Hepatocyte (in vitro differentiated cells): ENCODE measurements at regions not wholly inside any gene's neighbourhood (a gene's known extent, or its start where the extent isn't known, plus 50 kb on each side); places are given as distances from the start of the nearest gene placed in this dataset.
A peak's percentile ranks its signal among the peaks of the same experiment; 100 is the strongest.

Experiments used
- DNase-seq: peaks from one replicate; pipeline ENCODE4 v3.0.0-alpha.2; 2016; ENCODE audit warnings: low spot score
- H2AFZ ChIP-seq: fragments of 200-600 bp; sonication (generic); 2 replicates; pipeline ENCODE4 v1.6.0; 2016; ENCODE audit warnings: antibody characterized with exemption, mild to moderate bottlenecking
- H3K27ac ChIP-seq: fragments of 200-600 bp; sonication (generic); 2 replicates; pipeline ENCODE4 v1.5.1; 2016; ENCODE audit warnings: mild to moderate bottlenecking
- H3K27me3 ChIP-seq: fragments of 200-600 bp; sonication (generic); 2 replicates; pipeline ENCODE4 v1.6.1; 2016
- H3K36me3 ChIP-seq: fragments of 200-600 bp; sonication (generic); replicated peaks from 2 replicates; pipeline ENCODE4 v1.5.1; 2016; ENCODE audit warnings: low read depth; ENCODE audit not compliant: insufficient read depth
- H3K4me1 ChIP-seq: fragments of 200-600 bp; sonication (generic); 2 replicates; pipeline ENCODE4 v1.5.1; 2016; ENCODE audit warnings: mild to moderate bottlenecking, moderate library complexity; ENCODE audit not compliant: insufficient read depth
- H3K4me2 ChIP-seq: fragments of 200-600 bp; sonication (generic); 2 replicates; pipeline ENCODE4 v1.6.0; 2016
- H3K4me3 ChIP-seq: fragments of 200-600 bp; sonication (generic); 2 replicates; pipeline ENCODE4 v1.5.1; 2016; ENCODE audit warnings: mild to moderate bottlenecking
- H3K79me2 ChIP-seq: fragments of 200-600 bp; sonication (generic); 2 replicates; pipeline ENCODE4 v1.6.0; 2017; ENCODE audit warnings: mild to moderate bottlenecking
- H3K9me2 ChIP-seq: fragments of 200-600 bp; sonication (generic); replicated peaks from 2 replicates; pipeline ENCODE4 v1.6.0; 2017; ENCODE audit warnings: mild to moderate bottlenecking; ENCODE audit not compliant: insufficient read depth
- H3K9me3 ChIP-seq: fragments of 200-600 bp; sonication (generic); 2 replicates; pipeline ENCODE4 v1.5.1; 2016; ENCODE audit warnings: low read depth, mild to moderate bottlenecking
- H4K20me1 ChIP-seq: fragments of 200-600 bp; sonication (generic); 2 replicates; pipeline ENCODE4 v1.6.0; 2016; ENCODE audit warnings: mild to moderate bottlenecking; ENCODE audit not compliant: insufficient read depth, poor library complexity, severe bottlenecking
- CTCF ChIP-seq: fragments of 200-600 bp; sonication (generic); IDR thresholded peaks from 2 replicates; pipeline ENCODE4 v1.5.1; 2016; ENCODE audit warnings: antibody characterized with exemption, mild to moderate bottlenecking; ENCODE audit not compliant: poor library complexity
- EZH2 ChIP-seq: fragments of 200-600 bp; sonication (generic); IDR thresholded peaks from 2 replicates; pipeline ENCODE4 v1.6.1; 2016; ENCODE audit warnings: antibody characterized with exemption, mild to moderate bottlenecking, borderline replicate concordance
- EZH2phosphoT487 ChIP-seq: fragments of 200-600 bp; sonication (generic); IDR thresholded peaks from one replicate; pipeline ENCODE4 v1.6.1; 2018; ENCODE audit warnings: antibody characterized with exemption, mild to moderate bottlenecking, low read depth, moderate library complexity; ENCODE audit not compliant: unreplicated experiment, severe bottlenecking
- WGBS: methylation state at CpG from one replicate; pipeline ENCODE4 v1.1.6; 2016; ENCODE audit warnings: low lambda C conversion rate; ENCODE audit errors: missing lambda C conversion rate; 5-methylcytosine and 5-hydroxymethylcytosine counted together

- peaks cover 9% of the 10 kb centered on the region for H3K4me1 ChIP-seq
- no peak overlapping the region for H3K27ac ChIP-seq
- no peak for TF ChIP-seq EZH2
- TF ChIP-seq EZH2phosphoT487, result no peak
- no peak for TF ChIP-seq CTCF
- 90% methylated on average over 1 of the region's 1 CpG for WGBS
- H3K27me3 ChIP-seq, result peaks cover 63% of the 10 kb centered on the region
- H3K9me2 ChIP-seq, result no peaks in the 10 kb centered on the region
- H4K20me1 ChIP-seq, result no peaks in the 10 kb centered on the region
- H2AFZ ChIP-seq, result no peak overlapping the region
- H3K4me3 ChIP-seq, result no peak overlapping the region
- H3K36me3 ChIP-seq, result no peaks in the 10 kb centered on the region
- no peak for DNase-seq
- no peaks in the 10 kb centered on the region for H3K79me2 ChIP-seq
- no peaks in the 10 kb centered on the region for H3K9me3 ChIP-seq
- H3K4me2 ChIP-seq, result no peak overlapping the region
These were observed 82.6 kb downstream of the NOG start for GRCh38 chr17:56675876-56676660.

GRCh38 chr17:56676810-56677209, 83.3 kb downstream of the NOG start:
- no peak overlapping the region for H3K27ac ChIP-seq
- WGBS, result 82% methylated on average over 1 of the region's 1 CpG
- TF ChIP-seq EZH2phosphoT487 (no peak), EZH2 (no peak), CTCF (no peak)

GRCh38 chr17:56678249-56679114, 85.0 kb downstream of the NOG start:
- Histone ChIP-seq H3K4me3 (peak overlapping the region; percentile 4), H2AFZ (peak overlapping the region; percentile 38), H3K27me3 (peaks cover 68% of the 10 kb centered on the region), H3K4me2 (peak overlapping the region; percentile 85), H3K9me2 (no peaks in the 10 kb centered on the region), H3K79me2 (no peaks in the 10 kb centered on the region), H3K36me3 (no peaks in the 10 kb centered on the region), H4K20me1 (no peaks in the 10 kb centered on the region), H3K27ac (peak overlapping the region; percentile 54), H3K9me3 (no peaks in the 10 kb centered on the region), H3K4me1 (peaks cover 9% of the 10 kb centered on the region)
- 11% methylated on average over 34 of the region's 37 CpGs for WGBS
- no peak for TF ChIP-seq EZH2
- no peak for TF ChIP-seq EZH2phosphoT487
- TF ChIP-seq CTCF, result no peak
- peak; percentile 41 for DNase-seq

More at GRCh38 chr17:56676810-56677209, 83.3 kb downstream of the NOG start:
- Histone ChIP-seq H3K9me3 (no peaks in the 10 kb centered on the region), H3K9me2 (no peaks in the 10 kb centered on the region), H3K4me2 (no peak overlapping the region), H3K36me3 (no peaks in the 10 kb centered on the region), H3K79me2 (no peaks in the 10 kb centered on the region), H4K20me1 (no peaks in the 10 kb centered on the region), H3K27me3 (peaks cover 64% of the 10 kb centered on the region), H3K4me3 (no peak overlapping the region), H3K4me1 (peaks cover 9% of the 10 kb centered on the region), H2AFZ (no peak overlapping the region)
- no peak for DNase-seq
